Caco-2 (cell line): ENCODE measurements at regions not wholly inside any gene's neighbourhood (a gene's known extent, or its start where the extent isn't known, plus 50 kb on each side); places are given as distances from the start of the nearest gene placed in this dataset.

Source experiments
- BruUV-seq: library from RNA; stranded (reverse); fragments of 400-500 nt; replicated peaks from 2 replicates; lab custom pipeline; 2021; lab: Mats Ljungman, UMichigan
- CTCF ChIA-PET: fragments of 300-600 bp; sonication (Branson Sonifier 250); formaldehyde crosslinking; loops from one replicate; lab custom pipeline; 2022; ENCODE audit warnings: antibody characterized with exemption; lab: Charles Lee
- POLR2A ChIA-PET: fragments of 300-600 bp; sonication (Branson Sonifier 250); formaldehyde crosslinking; loops from one replicate; lab custom pipeline; 2022; ENCODE audit warnings: antibody characterized with exemption; lab: Charles Lee
- DNase-seq, 2 experiments: peaks; one replicate each; pipeline versions ENCODE4 v3.0.0 to v3.0.0-alpha.2; 2020 to 2022
- H3K27me3 ChIP-seq: replicated peaks from 2 replicates; pipeline ENCODE4 v1.6.0; 2011; ENCODE audit warnings: low read length; ENCODE audit not compliant: control insufficient read depth, insufficient read depth
- H3K36me3 ChIP-seq: 2 replicates; pipeline ENCODE4 v1.5.1; 2011; ENCODE audit warnings: low read length; ENCODE audit not compliant: control insufficient read depth, insufficient read depth
- H3K4me1 ChIP-seq: fragments of 250-450 bp; sonication (Bioruptor Pico); 2 replicates; pipeline ENCODE4 v1.5.1; 2020; ENCODE audit warnings: mild to moderate bottlenecking
- H3K4me3 ChIP-seq: 2 replicates; pipeline ENCODE4 v1.5.1; 2011; ENCODE audit warnings: low read depth, mild to moderate bottlenecking, control low read depth, low read length
- H3K9me3 ChIP-seq: fragments of 250-450 bp; sonication (Bioruptor Pico); 2 replicates; pipeline ENCODE4 v1.5.1; 2020; ENCODE audit warnings: mild to moderate bottlenecking, moderate library complexity
- H3K27ac Mint-ChIP-seq: one replicate; pipeline ENCODE4 v1.8.0; 2022; ENCODE audit warnings: mixed read lengths; ENCODE audit not compliant: unreplicated experiment
- H3K27me3 Mint-ChIP-seq: one replicate; pipeline ENCODE4 v1.8.0; 2022; ENCODE audit warnings: mixed read lengths; ENCODE audit not compliant: insufficient read depth, unreplicated experiment
- H3K36me3 Mint-ChIP-seq: one replicate; pipeline ENCODE4 v1.8.0; 2022; ENCODE audit warnings: mild to moderate bottlenecking, mixed read lengths; ENCODE audit not compliant: insufficient read depth, unreplicated experiment
- H3K4me1 Mint-ChIP-seq: one replicate; pipeline ENCODE4 v1.8.0; 2022; ENCODE audit warnings: low read depth, mixed read lengths; ENCODE audit not compliant: unreplicated experiment
- H3K4me3 Mint-ChIP-seq: one replicate; pipeline ENCODE4 v1.8.0; 2022; ENCODE audit warnings: mild to moderate bottlenecking, moderate library complexity, mixed read lengths; ENCODE audit not compliant: unreplicated experiment
- H3K9me3 Mint-ChIP-seq: one replicate; pipeline ENCODE4 v1.8.0; 2022; ENCODE audit warnings: mixed read lengths; ENCODE audit not compliant: unreplicated experiment
- intact Hi-C: fragments of 100-400 bp; cut with micrococcal nuclease; formaldehyde crosslinking; loops from one replicate; pipeline ENCODE4 v1.10.0; 2022; ENCODE audit not compliant: unreplicated experiment
- TF ChIP-seq, protein P1 (sequence below), 2 experiments: fragments of 200-600 bp in 1 of 2; IDR thresholded peaks; 1 replicate in 1 of 2; 2 replicates in 1 of 2; pipeline versions ENCODE4 v1.5.1 to v1.8.0; 2011 to 2022; ENCODE audit warnings: antibody characterized with exemption in 1 of 2, control low read depth in 1 of 2, inconsistent platforms in 1 of 2, low read depth in 1 of 2, low read length in 1 of 2, mild to moderate bottlenecking in 1 of 2, moderate library complexity in 1 of 2; ENCODE audit not compliant: insufficient read depth in 1 of 2, severe bottlenecking in 1 of 2, unreplicated experiment in 1 of 2

DNA sequence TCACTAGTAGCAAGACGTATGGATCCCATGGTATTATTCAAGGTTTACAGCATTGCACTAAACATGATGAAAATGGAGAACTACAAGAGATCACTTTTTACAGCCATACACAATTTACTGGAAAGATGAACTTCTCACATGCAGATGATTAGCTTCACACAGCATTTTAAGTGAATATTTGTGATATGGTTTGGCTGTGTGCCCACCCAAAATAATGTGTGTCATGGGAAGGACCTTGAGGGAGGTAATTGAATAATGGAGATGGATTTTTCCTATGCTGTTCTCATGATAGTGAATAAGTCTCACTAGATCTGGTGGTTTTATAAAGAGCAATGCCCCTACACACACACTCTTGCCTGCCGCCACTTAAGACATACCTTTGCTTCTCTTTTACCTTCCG is 662.0 kb upstream of the CCDC54 start:
- Mint-ChIP-seq H3K4me3 (no peak overlapping the region), H3K9me3 (no peaks in the 10 kb centered on the region), H3K4me1 (peaks cover 7% of the 10 kb centered on the region), H3K27ac (no peak overlapping the region), H3K36me3 (no peaks in the 10 kb centered on the region), H3K27me3 (peaks cover 2% of the 10 kb centered on the region)
- ChIA-PET POLR2A (no interaction called here), CTCF (no interaction called here)
- no peaks in the 10 kb centered on the region for H3K4me1 ChIP-seq
- intact Hi-C loops = no loop called here
- DNase-seq = no peak
- H3K9me3 ChIP-seq = no peaks in the 10 kb centered on the region
- TF ChIP-seq, protein P1, sequence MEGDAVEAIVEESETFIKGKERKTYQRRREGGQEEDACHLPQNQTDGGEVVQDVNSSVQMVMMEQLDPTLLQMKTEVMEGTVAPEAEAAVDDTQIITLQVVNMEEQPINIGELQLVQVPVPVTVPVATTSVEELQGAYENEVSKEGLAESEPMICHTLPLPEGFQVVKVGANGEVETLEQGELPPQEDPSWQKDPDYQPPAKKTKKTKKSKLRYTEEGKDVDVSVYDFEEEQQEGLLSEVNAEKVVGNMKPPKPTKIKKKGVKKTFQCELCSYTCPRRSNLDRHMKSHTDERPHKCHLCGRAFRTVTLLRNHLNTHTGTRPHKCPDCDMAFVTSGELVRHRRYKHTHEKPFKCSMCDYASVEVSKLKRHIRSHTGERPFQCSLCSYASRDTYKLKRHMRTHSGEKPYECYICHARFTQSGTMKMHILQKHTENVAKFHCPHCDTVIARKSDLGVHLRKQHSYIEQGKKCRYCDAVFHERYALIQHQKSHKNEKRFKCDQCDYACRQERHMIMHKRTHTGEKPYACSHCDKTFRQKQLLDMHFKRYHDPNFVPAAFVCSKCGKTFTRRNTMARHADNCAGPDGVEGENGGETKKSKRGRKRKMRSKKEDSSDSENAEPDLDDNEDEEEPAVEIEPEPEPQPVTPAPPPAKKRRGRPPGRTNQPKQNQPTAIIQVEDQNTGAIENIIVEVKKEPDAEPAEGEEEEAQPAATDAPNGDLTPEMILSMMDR (IDR thresholded peaks at IDR 0.05; ENCODE audit: insufficient read depth in 1 of 2, low read depth in 1 of 2, low read length in 1 of 2, severe bottlenecking in 1 of 2, unreplicated experiment in 1 of 2) = no peak
- no peaks in the 10 kb centered on the region for H3K27me3 ChIP-seq
- no TSS peak for BruUV-seq
- H3K4me3 ChIP-seq = no peak overlapping the region
- no peaks in the 10 kb centered on the region for H3K36me3 ChIP-seq

DNA sequence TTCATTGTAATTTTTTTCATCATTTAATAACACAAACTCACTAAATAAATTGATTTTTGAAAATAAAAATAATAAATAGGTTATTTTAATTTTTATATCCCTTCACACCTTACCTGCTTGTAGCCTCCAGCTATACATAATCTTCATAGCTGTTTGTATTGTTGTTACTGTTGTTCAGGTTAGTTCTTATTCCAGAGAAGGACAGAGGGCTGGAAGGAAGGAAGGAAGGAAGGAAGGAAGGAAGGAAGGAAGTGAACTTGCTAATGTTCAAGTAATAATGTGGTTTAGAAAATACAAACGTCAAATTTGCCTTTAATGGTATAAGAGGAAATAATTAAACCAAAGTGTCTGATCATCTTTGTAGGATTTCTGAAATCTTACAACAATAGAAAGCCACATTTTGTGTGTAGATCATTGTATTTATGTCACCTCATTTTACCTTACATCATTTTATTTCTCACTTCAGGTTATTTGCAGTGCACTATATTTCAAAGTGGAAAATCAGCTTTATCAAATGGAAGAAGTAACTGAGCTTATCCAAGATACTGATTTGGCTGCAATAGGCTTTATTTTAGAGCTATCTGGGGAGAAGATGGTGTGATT is 660.0 kb upstream of the CCDC54 start:
- no peaks in the 10 kb centered on the region for H3K9me3 ChIP-seq
- intact Hi-C loops = no loop called here
- Mint-ChIP-seq H3K4me1 (peaks cover 7% of the 10 kb centered on the region), H3K27ac (no peak overlapping the region), H3K4me3 (no peak overlapping the region), H3K36me3 (no peaks in the 10 kb centered on the region), H3K27me3 (peaks cover 2% of the 10 kb centered on the region), H3K9me3 (no peaks in the 10 kb centered on the region)
- H3K36me3 ChIP-seq = no peaks in the 10 kb centered on the region
- no peaks in the 10 kb centered on the region for H3K27me3 ChIP-seq
- no peak for DNase-seq
- TF ChIP-seq, protein P1 (IDR thresholded peaks at IDR 0.05; ENCODE audit: insufficient read depth in 1 of 2, low read depth in 1 of 2, low read length in 1 of 2, severe bottlenecking in 1 of 2, unreplicated experiment in 1 of 2) = no peak
- BruUV-seq = no TSS peak
- ChIA-PET POLR2A (no interaction called here), CTCF (no interaction called here)
- H3K4me3 ChIP-seq = no peak overlapping the region
- H3K4me1 ChIP-seq = no peaks in the 10 kb centered on the region

DNA sequence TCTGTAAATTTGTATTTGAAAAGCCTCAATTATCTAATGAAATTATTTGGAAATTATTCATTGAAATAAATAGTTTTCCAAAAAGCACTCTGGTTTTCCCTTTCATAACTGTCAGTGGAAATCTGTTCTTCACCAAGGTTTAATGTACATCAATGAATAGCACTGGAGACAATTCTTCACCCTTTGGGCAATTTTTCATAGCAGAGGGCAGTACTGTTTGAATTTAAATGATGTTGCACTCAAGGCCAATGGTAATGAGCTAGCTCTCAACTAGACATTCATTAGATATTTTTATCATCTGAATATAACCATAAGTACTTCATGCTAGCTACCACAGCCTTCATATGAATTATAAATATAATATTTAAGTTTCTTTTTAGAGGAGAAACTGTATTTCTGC is 658.2 kb upstream of the CCDC54 start:
- Histone ChIP-seq H3K36me3 (no peaks in the 10 kb centered on the region), H3K27me3 (no peaks in the 10 kb centered on the region), H3K4me1 (no peaks in the 10 kb centered on the region), H3K9me3 (no peaks in the 10 kb centered on the region), H3K4me3 (no peak overlapping the region)
- no TSS peak for BruUV-seq
- Mint-ChIP-seq H3K27ac (no peak overlapping the region), H3K27me3 (peaks cover 2% of the 10 kb centered on the region), H3K4me3 (no peak overlapping the region), H3K4me1 (peaks cover 7% of the 10 kb centered on the region), H3K36me3 (no peaks in the 10 kb centered on the region), H3K9me3 (no peaks in the 10 kb centered on the region)
- CTCF ChIA-PET = no interaction called here
- TF ChIP-seq, protein P1 (IDR thresholded peaks at IDR 0.05; ENCODE audit: insufficient read depth in 1 of 2, low read depth in 1 of 2, low read length in 1 of 2, severe bottlenecking in 1 of 2, unreplicated experiment in 1 of 2) = no peak
- intact Hi-C loops = no loop called here
- POLR2A ChIA-PET = no interaction called here
- DNase-seq = no peak
